ENCODE measurements at regions not wholly inside any gene's neighbourhood (a gene's known extent, or its start where the extent isn't known, plus 50 kb on each side); places are given as distances from the start of the nearest gene placed in this dataset.

DNA sequence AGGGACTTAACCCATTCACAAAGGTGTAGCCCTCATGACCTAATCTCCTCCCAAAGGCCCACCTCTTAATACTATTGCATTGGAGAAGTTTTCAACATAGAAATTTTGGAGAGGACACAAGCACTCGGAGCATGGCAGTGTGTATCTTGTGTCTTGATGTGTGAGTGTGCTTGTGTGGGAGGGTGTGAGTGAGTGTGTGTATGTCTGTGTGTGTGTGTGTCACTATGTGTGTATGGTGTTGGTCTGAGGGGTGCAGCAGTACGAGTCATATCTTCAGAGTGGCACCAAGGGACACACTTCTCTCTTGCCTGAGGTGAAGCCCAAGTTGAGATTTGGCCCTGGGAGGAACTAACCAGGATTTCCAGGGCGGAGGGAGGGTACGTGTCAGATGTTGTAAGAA lies 73.7 kb downstream of the NAV1 start:
- no peak for DNase-seq

DNA sequence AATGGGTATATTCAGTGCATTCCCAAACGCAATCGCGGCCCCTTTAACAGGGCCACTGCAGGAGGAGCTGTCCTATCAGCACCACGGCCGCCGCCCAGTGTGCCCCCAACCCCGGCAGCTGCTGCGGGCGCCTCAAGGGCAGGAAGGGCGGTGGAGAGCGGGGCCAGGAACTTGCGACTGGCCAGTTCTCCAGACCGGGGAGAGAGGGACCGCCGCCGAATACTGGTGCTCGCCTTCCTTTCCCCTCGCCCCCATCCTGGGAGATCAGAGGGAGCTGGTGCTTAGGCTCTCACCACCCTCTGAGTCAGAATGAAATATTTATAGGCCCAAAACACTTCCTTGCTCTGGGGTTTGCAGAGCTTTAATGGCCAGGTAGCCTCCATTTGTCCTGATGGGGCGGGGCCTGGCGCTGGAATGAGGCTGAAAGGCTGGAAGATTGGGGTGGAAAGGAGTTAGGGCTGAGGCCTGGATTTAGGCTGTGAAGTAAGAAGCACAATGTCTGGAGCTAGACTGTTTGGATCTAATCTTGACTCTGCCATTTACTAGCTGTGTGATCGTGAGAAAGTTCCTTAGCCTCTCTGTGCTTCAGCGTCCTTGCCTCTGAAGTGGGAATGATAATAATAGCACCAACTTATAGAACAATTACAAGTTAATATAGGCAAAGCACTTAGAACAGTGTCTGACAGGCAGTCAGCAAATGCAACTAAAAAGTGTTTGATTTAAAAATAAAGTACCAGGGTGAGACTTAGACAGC lies 75.5 kb downstream of the NAV1 start:
- no peak for DNase-seq

DNA sequence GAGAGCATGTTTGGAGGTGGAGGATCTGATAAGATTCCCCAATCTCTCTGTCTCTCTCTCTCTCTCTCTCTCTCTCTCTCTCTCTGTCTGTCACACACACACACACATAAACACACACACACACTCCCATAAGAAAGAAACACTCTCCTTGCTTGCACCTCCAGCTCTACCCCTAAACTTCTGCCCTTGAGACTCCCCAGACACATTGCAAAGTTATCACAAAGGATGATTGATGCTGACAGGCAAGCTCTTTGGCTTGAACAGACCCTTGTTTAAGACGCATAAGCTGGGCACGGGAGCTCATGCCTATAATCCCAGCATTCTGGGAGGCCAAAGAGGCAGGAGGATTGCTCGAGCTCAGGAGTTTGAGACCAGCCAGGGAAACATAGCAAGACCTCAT lies 78.2 kb downstream of the NAV1 start:
- DNase-seq: no peak

DNA sequence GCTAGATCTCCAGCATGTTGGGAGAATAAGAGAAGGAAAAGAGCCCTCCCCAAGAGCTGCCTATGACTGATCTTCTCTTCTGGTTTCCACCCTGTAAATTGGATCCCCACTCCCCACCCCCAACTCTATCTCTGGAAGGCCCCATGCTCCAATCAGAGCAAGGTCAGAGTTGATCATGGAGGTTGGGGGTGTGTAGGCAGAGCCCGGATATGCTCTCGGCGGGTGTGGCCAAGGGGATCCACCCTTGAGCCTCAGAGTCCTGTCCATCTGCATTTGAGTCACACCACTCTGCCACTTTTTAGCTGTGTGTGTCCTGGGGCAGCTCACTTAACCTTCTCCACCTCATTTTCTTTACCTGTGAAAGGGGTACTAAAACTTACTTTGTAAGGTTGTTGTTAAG lies 79.5 kb downstream of the NAV1 start:
- DNase-seq: no peak

DNA sequence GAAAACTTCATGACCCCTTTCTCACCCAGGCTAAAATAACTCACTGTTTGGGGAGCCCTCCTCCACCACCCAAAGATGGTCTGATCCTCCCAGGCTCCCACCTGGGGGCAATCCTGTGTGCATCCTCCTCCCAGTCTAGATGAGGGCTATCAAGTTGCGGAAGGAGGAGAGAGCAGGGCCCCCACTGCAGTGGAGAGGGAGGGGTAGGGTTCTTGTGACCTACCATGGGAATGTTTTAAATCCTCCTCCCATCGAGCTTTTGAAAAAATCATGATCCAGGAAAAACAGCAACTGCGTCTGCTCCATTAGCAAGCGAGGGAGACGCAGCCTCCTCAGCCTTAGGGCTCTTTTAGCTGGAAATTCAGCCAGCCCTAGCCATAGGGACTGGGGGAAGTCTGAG lies 80.0 kb downstream of the NAV1 start:
- DNase-seq: no peak

DNA sequence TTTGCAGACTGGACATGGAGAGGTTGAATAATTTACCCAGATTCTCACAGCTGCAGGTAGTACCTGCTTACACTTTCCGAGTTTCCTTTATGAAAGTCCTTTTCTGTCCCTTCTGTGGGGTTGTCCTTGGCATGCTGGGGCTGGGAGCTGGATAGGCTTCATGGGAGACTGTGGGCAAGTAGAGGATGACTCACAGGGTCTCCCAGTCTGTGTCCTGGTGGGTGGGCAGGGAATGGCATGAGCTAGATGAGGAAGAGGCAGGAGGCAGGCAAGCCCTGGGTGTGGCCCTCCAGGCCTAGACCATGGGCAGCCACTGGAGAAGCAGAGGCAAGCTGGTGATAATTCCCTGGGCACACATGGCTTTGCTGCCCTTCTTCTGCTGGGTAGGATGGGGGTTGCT lies 80.6 kb downstream of the NAV1 start:
- no peak for DNase-seq

DNA sequence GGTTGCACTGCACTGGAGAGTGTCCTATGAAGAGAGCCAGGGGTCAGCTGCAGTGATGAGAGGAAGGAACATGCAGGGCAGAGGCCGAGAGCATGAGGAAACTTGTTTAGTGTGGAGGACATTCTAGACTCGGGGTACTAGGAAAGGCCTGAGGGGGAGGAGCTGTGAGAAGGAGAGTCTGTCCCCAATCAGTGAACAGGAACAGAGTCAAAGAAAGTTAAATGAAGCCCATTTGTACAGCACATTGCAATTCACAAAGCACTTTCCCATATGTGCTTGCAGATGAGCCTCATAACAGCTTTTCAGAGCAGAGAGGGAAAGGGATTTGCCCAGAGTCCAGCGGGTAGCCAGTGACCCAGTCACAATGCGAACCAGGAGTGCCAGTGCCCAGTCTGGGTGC lies 83.4 kb downstream of the NAV1 start:
- DNase-seq: no peak

DNA sequence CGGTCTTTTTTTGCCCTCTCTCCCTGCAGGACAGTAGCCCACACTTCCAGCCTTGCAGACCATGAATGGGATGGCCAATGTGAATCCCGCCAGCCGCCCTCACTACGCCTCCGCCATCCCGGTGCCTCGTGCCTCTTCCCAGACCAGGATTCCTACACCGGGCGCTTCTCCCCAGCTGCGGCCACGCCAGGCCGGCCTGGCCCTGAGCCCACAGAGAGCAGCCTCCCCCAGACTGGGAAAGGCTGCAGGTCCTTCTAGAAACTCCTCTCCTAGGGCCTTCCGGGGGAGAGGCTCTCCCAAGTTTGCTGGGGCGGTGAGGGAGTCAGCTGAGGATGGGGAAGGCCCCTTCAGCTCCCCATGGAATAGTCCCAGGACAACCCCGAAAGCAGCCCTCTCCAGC lies 83.9 kb downstream of the NAV1 start:
- DNase-seq: no peak

DNA sequence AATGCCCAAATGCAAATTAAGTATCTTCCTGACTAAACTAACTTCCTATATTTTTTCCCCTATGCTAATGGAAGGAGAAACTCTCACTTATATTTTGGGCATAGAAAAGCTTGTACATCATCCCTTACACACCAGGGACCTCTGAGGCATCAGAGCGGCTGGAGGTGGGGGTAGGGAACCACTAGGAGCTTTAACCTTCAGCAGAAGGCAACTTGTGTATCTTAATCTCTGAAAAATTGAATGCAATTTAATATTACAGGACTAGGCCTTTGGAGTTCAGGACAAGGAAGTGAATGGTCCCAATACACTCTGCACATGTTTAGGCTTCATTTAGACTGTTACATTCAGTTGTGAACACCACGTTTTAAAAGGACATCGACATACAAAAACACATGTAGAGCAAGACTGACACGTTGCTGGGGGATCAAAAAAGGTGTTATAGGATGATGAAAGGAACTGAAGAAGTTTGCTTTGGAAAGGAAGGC lies 85.9 kb downstream of the NAV1 start:
- no peak for DNase-seq

DNA sequence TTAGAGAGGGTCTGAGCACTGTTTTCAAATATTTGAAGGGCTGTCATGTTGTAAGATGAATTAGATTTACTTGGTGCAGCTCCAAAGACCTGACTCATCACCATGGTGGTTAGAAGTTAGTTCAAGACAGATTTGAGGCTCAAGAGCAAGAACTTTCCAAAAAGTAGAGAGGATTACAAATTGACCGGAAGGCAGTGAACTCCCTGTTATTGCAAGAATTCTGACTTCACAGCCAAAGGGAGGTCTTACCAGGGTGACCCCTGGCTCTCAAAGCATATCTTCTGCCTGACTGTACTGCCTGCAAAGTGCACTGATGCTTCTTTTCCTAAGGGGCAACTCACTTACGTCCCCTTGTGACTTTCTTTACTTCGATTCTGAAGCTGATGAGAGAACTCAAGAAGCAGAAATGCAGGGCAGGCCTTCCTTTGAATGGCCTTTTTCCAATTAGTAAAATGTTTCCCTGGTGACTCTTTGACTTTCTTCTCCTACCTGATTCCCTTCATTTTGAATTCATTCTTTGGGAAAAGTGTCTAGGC lies 86.4 kb downstream of the NAV1 start:
- DNase-seq: no peak

DNA sequence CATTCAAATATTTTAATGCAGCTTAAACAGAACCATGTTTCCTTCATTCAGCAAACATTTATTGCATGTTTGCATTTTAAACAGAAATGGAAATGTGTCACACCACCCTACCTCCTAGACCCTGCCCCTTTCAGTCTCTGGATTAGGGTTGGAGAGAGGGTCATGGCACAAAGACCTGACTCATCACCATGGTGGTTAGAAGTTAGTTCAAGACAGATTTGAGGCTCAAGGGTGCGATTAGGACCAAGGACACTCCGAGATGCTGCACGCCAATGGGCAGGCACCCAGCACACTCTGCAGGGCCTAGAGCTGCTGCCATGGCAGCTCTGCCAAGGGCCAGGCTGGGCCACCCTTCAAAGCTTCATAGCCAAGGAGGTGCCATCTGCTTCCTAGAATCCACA lies 86.9 kb downstream of the NAV1 start:
- no peak for DNase-seq

DNA sequence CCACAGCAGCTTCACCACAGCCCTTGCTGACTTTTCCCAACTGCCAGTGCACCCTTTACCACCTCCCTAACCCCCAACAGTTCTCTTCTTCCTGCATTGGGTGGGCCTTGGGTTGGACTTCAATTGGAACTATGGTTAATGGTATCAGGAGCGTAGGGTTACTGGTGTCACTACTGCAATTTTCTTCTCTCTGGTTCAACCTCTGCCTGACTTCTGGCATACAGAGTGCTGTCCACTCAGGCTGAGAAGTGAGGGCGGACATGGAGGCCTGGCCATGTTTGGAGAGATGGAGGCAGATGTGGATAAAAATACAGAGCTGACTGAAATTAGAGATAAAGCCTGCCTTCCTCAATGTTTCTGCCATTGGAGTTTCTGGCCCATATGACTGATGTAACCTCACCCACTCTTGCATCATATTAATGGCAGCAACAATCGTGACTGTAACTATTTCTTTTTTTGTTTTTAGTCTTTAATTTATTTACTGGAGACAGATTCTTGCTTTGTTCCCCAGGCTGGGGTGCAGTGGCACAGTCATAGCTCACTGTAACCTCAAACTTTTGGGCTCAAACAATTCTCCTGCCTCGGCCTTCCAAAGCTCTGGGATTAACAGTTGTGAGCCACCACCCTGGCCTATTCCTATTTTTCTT lies 87.8 kb downstream of the NAV1 start:
- DNase-seq: no peak

DNA sequence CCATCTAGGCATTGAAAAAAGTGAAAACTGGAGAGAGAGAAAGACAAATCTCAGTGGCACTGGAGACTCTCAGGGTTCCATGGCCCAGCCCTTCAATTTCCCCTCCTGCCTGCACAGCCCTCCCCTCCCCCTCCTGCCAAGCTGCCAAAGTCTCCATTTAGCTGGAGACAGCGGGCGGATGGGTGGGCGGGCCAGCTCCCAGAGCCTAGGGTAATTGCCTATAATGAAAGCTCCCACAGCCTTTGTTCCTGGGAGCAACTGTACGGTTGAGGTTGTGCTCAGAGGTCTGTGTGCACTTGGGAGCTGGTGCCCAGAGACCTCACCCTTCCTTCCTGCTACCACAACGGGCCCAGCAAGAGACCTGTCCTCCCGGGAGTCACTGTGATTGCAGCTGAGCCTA lies 89.6 kb downstream of the NAV1 start:
- peak; percentile 12 for DNase-seq

DNA sequence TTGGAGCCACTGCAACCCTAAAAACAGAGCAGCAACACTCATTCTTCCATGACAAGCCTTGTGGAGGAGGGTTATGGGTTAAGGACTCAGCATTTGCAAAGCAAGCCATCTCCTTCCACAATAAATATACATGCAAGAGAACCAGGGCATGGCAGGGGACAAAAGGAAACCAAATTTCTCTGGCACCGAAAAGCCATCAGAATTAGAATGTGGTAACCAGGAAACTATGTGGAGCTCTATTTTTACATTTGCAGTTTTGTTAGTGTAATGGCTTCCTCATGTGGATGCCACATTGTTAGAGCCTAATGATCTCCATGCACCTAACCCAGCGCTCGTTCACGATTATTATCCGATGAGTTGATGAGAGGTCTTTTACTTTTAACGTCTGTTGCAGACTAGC lies 91.7 kb downstream of the NAV1 start:
- DNase-seq: no peak

DNA sequence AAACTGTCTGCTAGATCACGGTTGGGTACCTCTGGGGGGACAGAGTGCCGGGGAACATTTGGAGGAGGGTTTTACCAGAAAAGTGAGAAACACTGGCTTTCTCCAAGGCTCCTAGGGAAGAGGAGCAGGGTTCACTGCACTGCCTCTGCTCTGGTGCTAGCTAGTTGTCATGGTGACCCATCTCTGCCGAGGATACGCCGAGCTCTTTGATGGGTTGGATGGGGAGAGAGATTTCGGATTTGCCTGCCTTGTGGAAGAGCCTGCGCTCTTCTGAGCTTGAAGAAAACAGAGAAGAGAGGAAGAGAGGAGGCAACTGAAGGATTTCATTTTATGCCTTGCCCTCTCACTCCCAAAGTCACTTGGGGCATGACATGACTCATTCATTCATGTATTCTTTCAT lies 92.1 kb downstream of the NAV1 start:
- no peak for DNase-seq

DNA sequence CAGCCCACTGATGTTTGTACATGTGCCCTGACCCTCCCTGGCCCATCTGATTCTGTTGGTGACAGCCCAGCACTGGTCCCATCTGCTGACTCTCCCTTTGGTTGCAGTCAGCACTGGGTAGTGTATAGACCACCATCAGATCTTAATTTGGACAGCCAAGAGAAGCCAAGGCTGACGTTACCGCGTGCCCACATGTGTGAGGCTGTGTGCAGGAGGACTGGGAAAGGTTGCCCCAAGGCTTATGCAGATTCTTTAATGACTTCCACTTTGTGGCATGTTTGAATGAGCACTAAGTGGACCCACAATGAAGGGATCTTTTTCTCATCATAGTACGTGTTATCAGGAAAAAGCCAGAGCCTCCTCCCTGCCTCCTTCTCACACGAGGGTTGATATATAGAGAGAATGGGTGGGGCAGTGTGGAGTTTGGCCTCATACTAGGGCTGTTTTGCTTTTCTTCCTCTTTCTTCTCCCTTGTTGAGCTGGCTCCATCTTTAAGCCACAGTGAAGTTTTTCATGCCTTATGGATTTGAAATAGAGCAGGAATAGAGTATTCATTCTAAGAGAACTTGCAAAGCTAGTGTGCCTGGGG lies 93.5 kb downstream of the NAV1 start:
- no peak for DNase-seq

DNA sequence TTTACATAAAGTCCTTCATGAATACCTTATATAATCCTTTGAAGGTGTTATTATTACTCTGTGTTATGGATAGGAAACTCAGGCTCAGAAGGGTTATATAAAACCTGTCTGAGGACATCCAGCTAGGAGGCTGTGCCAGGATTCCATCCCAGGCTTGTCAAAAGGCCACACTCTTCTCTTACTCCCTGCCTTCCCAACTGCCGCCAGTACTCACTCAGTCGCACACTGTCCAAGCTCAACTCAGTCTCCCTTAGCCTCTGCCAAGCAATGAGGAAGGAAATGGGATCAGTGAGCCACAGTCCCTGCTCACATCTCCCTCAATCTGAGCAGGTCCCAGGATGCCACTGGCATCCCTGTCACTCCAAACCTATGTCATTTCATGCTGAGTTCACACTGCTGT lies 94.4 kb downstream of the NAV1 start:
- no peak for DNase-seq

DNA sequence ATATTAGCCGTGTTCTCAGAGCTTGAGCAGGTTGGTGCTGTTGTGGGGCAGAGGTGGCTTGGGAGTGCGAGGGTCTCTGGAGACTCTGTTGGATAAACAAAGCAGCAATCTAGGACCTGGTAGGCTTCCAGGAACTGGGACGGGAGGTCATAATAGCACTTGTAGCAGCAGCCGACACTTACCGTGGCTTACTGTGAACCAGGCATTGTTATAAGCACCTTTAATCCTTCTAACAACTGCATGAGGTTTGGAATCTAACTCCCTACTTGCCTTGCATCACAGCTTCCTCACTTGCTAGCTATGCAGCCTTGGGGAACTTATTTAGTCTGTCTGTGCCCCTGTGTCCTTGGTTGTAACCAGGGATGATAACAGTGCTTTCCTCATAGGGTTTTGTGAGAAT lies 94.9 kb downstream of the NAV1 start:
- DNase-seq: no peak

DNA sequence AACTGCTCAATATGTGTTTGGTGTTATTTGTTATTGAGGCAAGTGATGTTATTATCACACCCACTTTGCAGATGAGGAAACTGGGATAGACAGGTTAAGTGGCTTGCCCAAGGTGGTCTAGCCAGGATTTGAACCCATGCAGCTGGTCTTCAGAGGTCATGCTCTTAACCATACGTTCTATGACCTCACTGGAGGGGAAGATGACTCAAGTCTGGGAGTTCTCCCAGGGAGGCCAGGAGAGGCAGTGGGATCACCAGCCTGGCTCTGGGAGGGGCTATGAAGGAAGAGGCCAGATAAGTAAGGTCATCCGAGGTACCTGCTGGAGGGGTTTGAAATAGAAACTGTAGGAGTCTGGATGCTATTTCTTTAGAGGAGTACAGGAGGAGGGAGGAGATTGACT lies 95.3 kb downstream of the NAV1 start:
- DNase-seq: no peak

DNA sequence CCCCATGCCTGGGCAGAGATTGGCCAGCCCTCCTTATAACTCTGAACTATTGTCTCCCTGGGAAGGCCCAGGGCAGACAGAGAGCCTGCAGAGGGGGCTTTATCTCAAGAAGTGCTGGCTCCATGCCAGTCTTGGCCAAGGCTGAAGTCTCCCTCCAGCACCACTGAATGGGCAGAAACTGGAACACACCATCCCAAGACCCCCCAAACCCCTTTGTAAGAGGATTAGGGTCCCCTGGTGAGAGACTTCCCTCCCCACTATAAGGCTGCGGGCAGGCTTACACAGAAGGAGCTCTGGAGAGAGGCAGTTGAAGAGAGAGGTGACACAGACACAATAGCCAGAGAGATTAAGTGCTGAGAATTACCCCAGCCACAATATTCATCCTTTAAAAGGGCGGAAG lies 97.2 kb downstream of the NAV1 start:
- no peak for DNase-seq

DNA sequence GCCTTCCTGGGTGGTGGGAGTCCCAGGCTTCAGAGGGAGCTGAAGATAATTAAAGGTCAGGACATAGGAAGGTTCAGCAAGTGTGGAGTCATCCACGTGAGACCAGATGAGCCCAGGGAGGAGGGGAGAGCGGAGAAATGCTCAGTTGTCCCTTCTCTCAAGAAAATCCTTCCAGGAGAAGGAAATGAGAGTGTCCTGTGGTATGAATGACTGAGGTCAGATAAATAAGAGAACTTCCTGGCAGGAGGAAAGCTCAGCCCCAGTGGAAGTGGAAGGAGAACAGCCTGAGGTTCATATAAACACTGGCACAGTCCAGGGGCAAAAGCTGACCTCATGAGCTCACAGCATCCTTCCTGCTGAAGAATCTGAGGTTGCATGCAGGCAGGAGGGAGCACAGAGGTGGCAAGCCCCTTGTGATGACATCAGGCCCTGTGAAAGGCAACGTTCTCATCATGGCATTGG lies 97.6 kb downstream of the NAV1 start:
- no peak for DNase-seq

DNA sequence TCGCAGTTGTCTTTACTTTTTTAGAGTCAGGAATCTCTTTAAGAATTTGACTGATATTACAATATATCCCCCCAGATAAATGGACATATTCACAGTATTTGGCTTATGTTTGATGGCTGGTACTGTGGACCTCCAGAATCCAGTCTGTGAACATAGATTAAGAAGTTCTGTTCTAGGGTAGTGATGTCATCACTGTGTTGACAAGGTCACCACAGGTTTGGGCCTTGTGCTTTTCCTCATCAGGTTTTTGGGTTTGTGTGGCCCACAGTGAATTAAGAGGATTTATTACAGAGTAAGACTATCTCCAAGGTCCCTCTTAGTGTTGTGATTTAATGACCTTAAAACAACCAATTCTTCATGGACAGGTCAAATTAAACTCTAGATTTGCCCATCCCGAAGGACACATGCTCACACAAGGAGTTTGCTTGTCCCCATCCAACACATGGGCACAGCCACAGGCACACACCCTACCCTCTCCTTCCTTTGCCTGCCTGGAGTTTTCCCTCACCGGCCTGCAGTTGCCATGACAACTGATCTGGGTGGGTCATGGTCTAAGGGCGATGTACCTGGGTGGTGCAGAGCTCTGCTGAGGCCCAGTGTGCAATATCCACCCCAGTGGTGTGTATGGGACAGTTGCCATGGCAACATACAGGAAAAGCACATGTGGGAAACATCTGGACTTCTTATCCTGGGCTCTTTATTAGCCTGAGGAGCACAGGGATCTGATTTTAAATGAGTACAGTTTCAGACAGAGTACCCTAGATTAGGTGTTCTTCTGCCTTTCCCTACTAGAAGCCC lies 98.6 kb downstream of the NAV1 start:
- DNase-seq: no peak

DNA sequence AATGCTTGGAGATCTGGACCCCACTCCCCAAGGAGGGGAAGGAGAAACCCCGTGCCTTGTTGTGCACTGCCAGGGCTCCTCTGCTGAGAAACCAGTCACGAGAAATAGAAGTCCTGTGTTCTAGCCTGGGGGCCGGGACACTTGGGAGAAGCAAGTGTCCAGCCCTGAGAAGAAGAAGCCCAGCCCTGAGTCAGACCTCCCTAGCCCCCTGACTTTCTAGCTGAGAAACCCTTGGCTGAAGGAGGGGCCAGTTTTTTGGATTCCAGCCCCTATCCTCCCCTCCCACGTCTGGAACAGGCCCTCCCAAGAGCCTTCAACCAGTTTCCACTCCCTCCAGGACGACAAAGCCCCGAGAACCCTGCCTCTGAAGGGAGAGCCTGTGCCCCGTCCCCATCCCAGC lies 100.5 kb downstream of the NAV1 start:
- DNase-seq: no peak

Data from NCI-H774 (cell line).